ENCODE measurements at regions not wholly inside any gene's neighbourhood (a gene's known extent, or its start where the extent isn't known, plus 50 kb on each side); places are given as distances from the start of the nearest gene placed in this dataset.

GRCh38 chr6:167235005-167235404 is 56.1 kb upstream of the UNC93A start:
- H2BK5ac ChIP-seq (ENCODE audit: low read depth, low read length), result peak overlapping the region; percentile 88
- TF ChIP-seq POLR2AphosphoS5 (IDR thresholded peaks at IDR 0.05; ENCODE audit: low read depth, low read length) (peak; percentile 62; the same call in 1 of the 2 replicates), CEBPB (IDR thresholded peaks at IDR 0.05; ENCODE audit: low read depth, low read length) (no peak)
- no peaks in the 10 kb centered on the region for H3K23me2 ChIP-seq (ENCODE audit: low read depth, low read length)
- 87% methylated on average over 9 of the region's 9 CpGs; no CpG with 5 or more reads in 1 of the 2 experiments for WGBS, 2 experiments (ENCODE audit: extremely low coverage in 1 of 2, insufficient coverage in 1 of 2, insufficient read length in 1 of 2, insufficient replicate concordance in 2 of 2, low coverage in 1 of 2, low lambda C conversion rate in 2 of 2, missing lambda C conversion rate in 1 of 2)
- peaks cover 4 to 40% (median 21%) of the 10 kb centered on the region in 4 experiments for H3K4me1 ChIP-seq (replicated peaks in 1 of 4; ENCODE audit: control insufficient read depth in 3 of 4, insufficient read depth in 4 of 4, low read length in 3 of 4)
- peaks cover 0 to 47% (median 22%) of the 10 kb centered on the region in 4 experiments; a peak in 5 of 8 replicates for H3K36me3 ChIP-seq (ENCODE audit: control insufficient read depth in 2 of 4, insufficient read depth in 4 of 4, low read length in 3 of 4)
- H2BK12ac ChIP-seq (ENCODE audit: low read depth, low read length), result peak overlapping the region; percentile 52; the same call in 1 of the 2 replicates
- POLR2A ChIA-PET (ENCODE audit: partially characterized antibody), result interaction anchor here (1.5 to 1.8 kb wide), 3 partner anchors 10 to 72 kb away, joined by 3 to 7 read pairs (median 4); no protein-coding TSS in a partner anchor
- peaks cover 4% of the 10 kb centered on the region for H3K79me1 ChIP-seq (ENCODE audit: low read depth, low read length)
- H2AK5ac ChIP-seq (ENCODE audit: low read depth, low read length), result peak overlapping the region; percentile 68; the same call in 1 of the 2 replicates
- H4K5ac ChIP-seq (ENCODE audit: insufficient read length, low read depth, low read length), result no peak overlapping the region
- no peak overlapping the region for H2BK20ac ChIP-seq (ENCODE audit: low read length)
- H2AFZ ChIP-seq (ENCODE audit: low read length), result no peak overlapping the region
- peaks cover 6 to 23% of the 10 kb centered on the region in 2 experiments for H4K20me1 ChIP-seq (replicated peaks in 1 of 2; ENCODE audit: control insufficient read depth in 1 of 2, insufficient read depth in 2 of 2, low read length in 2 of 2)
- H3K4ac ChIP-seq (replicated peaks; ENCODE audit: insufficient read length, low read depth, low read length), result peak overlapping the region; percentile 94
- H3K14ac ChIP-seq (ENCODE audit: insufficient read length), result no peak overlapping the region
- peaks cover 11 to 62% of the 10 kb centered on the region in 2 experiments for H3K79me2 ChIP-seq (ENCODE audit: control insufficient read depth in 1 of 2, insufficient read depth in 2 of 2, low read length in 2 of 2)
- H3K4me3 ChIP-seq (ENCODE audit: extremely low read depth in 1 of 4, insufficient read depth in 2 of 4, low read depth in 3 of 4, low read length in 4 of 4), result no peak overlapping the region
- no peak overlapping the region for H3K9ac ChIP-seq (replicated peaks in 1 of 4; ENCODE audit: extremely low read depth in 1 of 4, low read depth in 3 of 4, low read length in 3 of 4)
- no peaks in the 10 kb centered on the region for H3K9me3 ChIP-seq (ENCODE audit: insufficient read depth in 2 of 2, low read depth in 1 of 2, low read length in 1 of 2)
- CTCF ChIA-PET (ENCODE audit: partially characterized antibody), result no interaction called here
- no peak overlapping the region for H3K27ac ChIP-seq (ENCODE audit: low read depth, low read length)
- peak overlapping the region; percentile 86 for H3K18ac ChIP-seq (ENCODE audit: extremely low read depth, low read length)
- H3K27me3 ChIP-seq (replicated peaks in 1 of 4; ENCODE audit: control insufficient read depth in 3 of 4, extremely low read depth in 1 of 4, insufficient read depth in 3 of 4, low read length in 3 of 4), result no peaks in the 10 kb centered on the region
- no peak overlapping the region for H3K4me2 ChIP-seq (ENCODE audit: insufficient read depth in 1 of 2, low read depth in 2 of 2, low read length in 2 of 2)
- 0 out of 2 replicates have a peak overlapping the region, but pooled peaks have one; percentile 10 for H2BK15ac ChIP-seq (ENCODE audit: low read length)
- H4K8ac ChIP-seq (ENCODE audit: extremely low read depth, insufficient read depth, low read length), result no peak overlapping the region
- FAIRE-seq (no peak), DNase-seq (ENCODE audit: low read depth in 1 of 2, low spot score in 2 of 2) (peak in 1 of 2 experiments; percentile 40)
- no peak overlapping the region for H3K23ac ChIP-seq (ENCODE audit: insufficient read length)
- H4K91ac ChIP-seq (replicated peaks; ENCODE audit: insufficient read length, low read length), result peak overlapping the region; percentile 63
- no peak overlapping the region for H2BK120ac ChIP-seq (replicated peaks; ENCODE audit: low read depth, low read length)
- no peak overlapping the region for H3K56ac ChIP-seq (replicated peaks; ENCODE audit: insufficient read length, low read depth, low read length)

Data from H1 (cell line).